GM10266 (cell line): ENCODE measurements at regions not wholly inside any gene's neighbourhood (a gene's known extent, or its start where the extent isn't known, plus 50 kb on each side); places are given as distances from the start of the nearest gene placed in this dataset.
"Not testable (repeated sequence)": the region's sequence is repeated elsewhere in the genome, so short reads cannot be mapped to it uniquely, and the experiment has no call there.

Experiments used
- DNase-seq: peaks from one replicate; pipeline ENCODE4 v3.0.0; 2012; ENCODE audit errors: extremely low spot score
- CTCF ChIP-seq: IDR thresholded peaks from 2 replicates; pipeline ENCODE4 v1.5.1; 2012; ENCODE audit warnings: mild to moderate bottlenecking, low read depth; ENCODE audit not compliant: control insufficient read depth, insufficient read depth; ENCODE audit errors: missing control alignments

DNA sequence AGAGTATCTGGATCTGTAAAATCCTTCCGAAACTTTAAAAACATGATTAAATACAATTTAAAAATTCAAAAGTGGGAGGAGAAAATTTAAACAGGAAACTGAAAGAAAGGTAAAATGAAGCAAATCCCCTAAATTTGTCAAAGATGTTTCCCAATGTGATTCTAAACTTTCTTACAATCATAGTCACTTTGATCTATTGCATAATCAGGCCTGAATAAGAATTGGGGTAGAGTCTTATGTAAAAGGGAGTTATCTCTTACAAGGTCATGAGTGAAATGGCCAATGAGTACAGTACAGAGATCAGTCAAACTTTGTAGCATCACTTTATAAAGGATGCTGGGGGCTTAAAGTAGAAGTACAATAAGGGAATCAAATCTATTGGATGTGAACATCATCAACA lies 1657.7 kb upstream of the CELF4 start:
- no peak for DNase-seq
- no peak for TF ChIP-seq CTCF

DNA sequence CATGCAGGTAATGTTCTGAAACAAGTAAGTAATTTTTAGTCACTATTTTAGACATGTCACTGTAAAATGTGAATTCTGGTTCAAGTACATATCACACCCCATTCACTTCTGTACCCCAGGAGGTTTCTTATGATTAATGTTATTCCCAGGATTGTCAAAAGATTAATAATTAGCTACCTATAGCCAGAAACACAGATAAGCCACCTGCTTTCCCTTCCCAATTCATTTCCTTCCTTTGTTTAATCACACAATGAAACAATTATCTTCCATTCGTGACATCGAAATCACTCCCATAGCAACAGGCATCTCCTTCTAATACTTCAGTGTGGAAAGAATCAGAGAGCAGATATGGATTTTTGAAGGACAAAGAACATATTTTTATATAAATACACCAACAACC lies 1650.3 kb upstream of the CELF4 start:
- no peak for DNase-seq
- no peak for TF ChIP-seq CTCF

- no peak for DNase-seq
- no peak for TF ChIP-seq CTCF
Observed at GRCh38 chr18:39211461-39211860, 1645.9 kb upstream of the CELF4 start.

GRCh38 chr18:39209173-39209572 lies 1643.6 kb upstream of the CELF4 start:
- no peak for DNase-seq
- TF ChIP-seq CTCF = no peak

- no peak for TF ChIP-seq CTCF
- no peak for DNase-seq
Observed at GRCh38 chr18:39208729-39209128, 1643.1 kb upstream of the CELF4 start.

DNA sequence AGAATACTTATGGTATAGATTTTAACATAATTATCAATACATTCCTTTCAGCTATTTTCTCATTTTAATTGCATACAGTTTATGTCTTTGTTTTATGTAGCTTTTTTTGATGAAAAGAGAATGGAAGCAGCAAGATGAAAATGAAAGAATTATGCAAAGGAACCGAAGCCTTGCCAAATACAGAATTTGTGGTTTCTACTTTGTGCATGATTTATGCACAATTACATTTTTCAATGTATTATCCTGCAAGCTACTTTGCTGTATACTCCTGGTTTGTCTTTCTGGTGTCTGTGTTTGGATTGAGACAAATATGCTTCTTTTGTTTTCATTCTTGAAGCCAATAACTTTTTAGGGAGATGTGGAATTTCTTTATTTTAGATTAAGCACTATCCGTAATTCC lies 1642.6 kb upstream of the CELF4 start:
- no peak for TF ChIP-seq CTCF
- no peak for DNase-seq

DNA sequence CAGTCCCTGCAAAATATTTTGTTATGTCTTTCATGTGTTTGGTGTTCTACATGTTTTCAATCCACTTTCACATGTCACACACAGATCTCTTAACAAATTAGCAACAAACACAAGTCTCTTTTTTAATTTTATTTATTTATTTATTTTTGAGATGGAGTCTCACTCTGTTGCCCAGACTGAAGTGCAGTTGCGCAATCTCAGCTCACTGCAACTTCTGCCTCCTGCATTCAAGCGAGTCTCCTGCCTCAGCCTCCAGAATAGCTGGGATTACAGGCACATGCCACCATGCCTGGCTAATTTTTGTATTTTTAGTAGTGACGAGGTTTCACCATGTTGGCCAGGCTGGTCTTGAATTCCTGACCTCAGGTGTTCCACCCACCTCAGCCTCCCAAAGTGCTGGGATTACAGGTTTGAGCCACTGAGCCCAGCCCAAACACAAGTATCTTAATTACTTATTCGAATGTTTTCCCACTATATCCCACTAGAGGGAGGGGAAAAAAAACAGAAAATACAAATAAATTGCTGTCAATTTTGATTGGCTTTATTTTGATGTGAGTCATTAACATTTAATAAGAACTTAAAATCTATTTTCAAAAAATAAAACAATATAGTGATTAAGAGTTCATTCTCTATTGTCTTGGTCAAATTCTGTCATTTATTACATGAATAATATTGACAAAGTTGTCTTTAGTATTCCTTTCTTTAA lies 1641.0 kb upstream of the CELF4 start:
- DNase-seq = not testable (repeated sequence)
